ENCODE measurements at regions not wholly inside any gene's neighbourhood (a gene's known extent, or its start where the extent isn't known, plus 50 kb on each side); places are given as distances from the start of the nearest gene placed in this dataset.

- TF ChIP-seq RAD21 (IDR thresholded peaks at IDR 0.05 in 1 of 2, conservative IDR thresholded peaks at IDR 0.05 in 1 of 2; ENCODE audit: low read depth in 2 of 2, low read length in 2 of 2) (no peak), NANOG (IDR thresholded peaks at IDR 0.05; ENCODE audit: insufficient read depth, low read depth, low read length, poor library complexity, severe bottlenecking) (no peak), KDM1A (IDR thresholded peaks at IDR 0.05; ENCODE audit: borderline replicate concordance, low read length) (no peak), SAP30 (IDR thresholded peaks at IDR 0.05; ENCODE audit: insufficient read depth, insufficient replicate concordance, low read length) (no peak), CREB1 (IDR thresholded peaks at IDR 0.05) (no peak), POLR2A (IDR thresholded peaks at IDR 0.05; ENCODE audit: control extremely low read depth in 1 of 2, low read depth in 2 of 2, low read length in 2 of 2) (no peak), SP2 (IDR thresholded peaks at IDR 0.05; ENCODE audit: low read length) (no peak)
Observed at GRCh38 chr20:5401277-5401875, 84.6 kb upstream of the PROKR2 start (continued).
